Muscle of leg (tissue), 3 donors: ENCODE measurements at regions not wholly inside any gene's neighbourhood (a gene's known extent, or its start where the extent isn't known, plus 50 kb on each side); places are given as distances from the start of the nearest gene placed in this dataset.

Source experiments
- DNase-seq: peaks from one replicate; pipeline ENCODE4 v3.0.0; 2013
- H3K27ac ChIP-seq: one replicate; pipeline ENCODE4 v1.5.1; 2013; ENCODE audit warnings: mild to moderate bottlenecking, low read length, control low read depth
- H3K27me3 ChIP-seq: one replicate; pipeline ENCODE4 v1.6.1; 2013; ENCODE audit warnings: low read length; ENCODE audit not compliant: control insufficient read depth, insufficient read depth
- H3K36me3 ChIP-seq: one replicate; pipeline ENCODE4 v1.6.1; 2013; ENCODE audit warnings: low read length; ENCODE audit not compliant: control insufficient read depth, insufficient read depth
- H3K4me1 ChIP-seq: one replicate; pipeline ENCODE4 v1.6.1; 2013; ENCODE audit warnings: low read length; ENCODE audit not compliant: control insufficient read depth, insufficient read depth
- H3K4me3 ChIP-seq: one replicate; pipeline ENCODE4 v1.5.1; 2013; ENCODE audit warnings: low read length, control low read depth
- H3K9me3 ChIP-seq: replicated peaks from 2 replicates; pipeline ENCODE4 v1.6.1; 2013; ENCODE audit warnings: low read depth, low read length; ENCODE audit not compliant: control insufficient read depth
- WGBS: methylation state at CpG from one replicate; pipeline ENCODE4 v1.1.5; 2013; ENCODE audit warnings: missing lambda C conversion rate; ENCODE audit not compliant: insufficient coverage; 5-methylcytosine and 5-hydroxymethylcytosine counted together

DNA sequence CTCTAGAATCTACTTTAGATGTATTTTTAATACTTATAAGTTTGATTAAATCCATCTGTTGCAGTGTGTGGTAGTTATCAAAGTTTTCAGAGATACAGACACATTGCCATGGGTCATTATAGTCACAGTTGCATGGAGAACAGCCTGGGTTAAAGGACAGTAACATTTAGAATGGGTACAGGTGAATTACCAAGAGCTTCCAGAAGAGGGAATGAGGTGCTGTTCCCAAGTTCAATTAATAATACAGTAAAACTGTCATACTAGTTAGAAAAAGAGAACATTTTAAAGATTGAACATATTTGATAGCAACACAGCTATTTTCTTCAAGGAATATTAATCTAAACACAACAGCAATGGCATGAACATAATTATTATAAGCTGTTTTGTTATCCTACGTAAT lies 322.6 kb upstream of the SLC10A2 start:
- H3K4me3 ChIP-seq = no peak overlapping the region
- no peaks in the 10 kb centered on the region for H3K27me3 ChIP-seq
- H3K36me3 ChIP-seq = no peaks in the 10 kb centered on the region
- H3K27ac ChIP-seq = no peak overlapping the region
- H3K9me3 ChIP-seq = no peaks in the 10 kb centered on the region
- DNase-seq = no peak
- H3K4me1 ChIP-seq = no peaks in the 10 kb centered on the region
- no CpG with 5 or more reads among the region's 1 CpG for WGBS

GRCh38 chr13:103386341-103386740 lies 320.1 kb upstream of the SLC10A2 start:
- Histone ChIP-seq H3K4me3 (no peak overlapping the region), H3K9me3 (peaks cover 2% of the 10 kb centered on the region), H3K27me3 (no peaks in the 10 kb centered on the region), H3K4me1 (no peaks in the 10 kb centered on the region), H3K36me3 (no peaks in the 10 kb centered on the region), H3K27ac (no peak overlapping the region)
- WGBS = 54% methylated on average over 2 of the region's 3 CpGs
- DNase-seq = peak; percentile 56

DNA sequence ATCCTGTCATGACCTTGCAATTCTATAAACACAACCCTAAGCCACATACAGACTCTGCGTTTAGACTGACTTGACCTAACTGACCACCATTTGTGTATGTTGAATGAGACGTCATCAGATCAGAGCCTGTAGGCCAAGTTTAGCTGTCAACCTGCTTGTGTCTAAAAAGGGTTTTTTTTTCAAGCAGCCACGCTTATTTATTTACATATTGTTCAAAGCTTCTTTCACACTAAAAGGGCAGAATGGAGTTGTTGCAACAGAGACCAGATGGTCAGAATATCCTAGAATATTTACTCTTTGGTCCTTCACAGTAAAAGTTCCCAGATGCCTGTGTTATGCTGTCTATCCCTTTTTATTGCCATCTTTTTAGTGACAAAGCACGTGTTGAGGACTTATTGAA lies 307.7 kb upstream of the SLC10A2 start:
- no peak overlapping the region for H3K4me3 ChIP-seq
- H3K9me3 ChIP-seq = no peaks in the 10 kb centered on the region
- no CpG with 5 or more reads among the region's 4 CpGs for WGBS
- H3K27ac ChIP-seq = no peak overlapping the region
- no peaks in the 10 kb centered on the region for H3K36me3 ChIP-seq
- no peak for DNase-seq
- no peaks in the 10 kb centered on the region for H3K27me3 ChIP-seq
- H3K4me1 ChIP-seq = no peaks in the 10 kb centered on the region

DNA sequence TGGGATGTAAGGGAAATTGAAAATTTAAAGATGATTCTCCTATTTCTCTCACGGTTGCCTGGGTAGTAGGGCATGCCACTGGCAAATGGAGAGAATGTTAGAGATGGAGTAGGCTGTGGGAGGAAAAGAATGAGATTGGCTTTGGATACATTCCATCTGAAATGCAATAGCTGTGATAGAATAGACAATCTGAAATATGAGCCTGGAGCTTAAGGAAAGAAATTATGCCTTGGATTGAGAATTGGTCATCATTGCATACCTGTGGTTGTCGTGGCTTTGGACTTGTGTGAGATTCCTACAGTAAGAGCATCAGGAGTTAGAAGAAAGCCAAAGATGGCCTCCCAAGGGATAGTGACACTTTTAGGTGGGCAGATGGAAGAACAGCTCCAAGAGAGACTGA lies 305.1 kb upstream of the SLC10A2 start:
- H3K27ac ChIP-seq = no peak overlapping the region
- 70% methylated on average over 2 of the region's 2 CpGs for WGBS
- no peak for DNase-seq
- H3K4me3 ChIP-seq = no peak overlapping the region
- no peaks in the 10 kb centered on the region for H3K27me3 ChIP-seq
- no peaks in the 10 kb centered on the region for H3K9me3 ChIP-seq
- no peaks in the 10 kb centered on the region for H3K4me1 ChIP-seq
- H3K36me3 ChIP-seq = no peaks in the 10 kb centered on the region

DNA sequence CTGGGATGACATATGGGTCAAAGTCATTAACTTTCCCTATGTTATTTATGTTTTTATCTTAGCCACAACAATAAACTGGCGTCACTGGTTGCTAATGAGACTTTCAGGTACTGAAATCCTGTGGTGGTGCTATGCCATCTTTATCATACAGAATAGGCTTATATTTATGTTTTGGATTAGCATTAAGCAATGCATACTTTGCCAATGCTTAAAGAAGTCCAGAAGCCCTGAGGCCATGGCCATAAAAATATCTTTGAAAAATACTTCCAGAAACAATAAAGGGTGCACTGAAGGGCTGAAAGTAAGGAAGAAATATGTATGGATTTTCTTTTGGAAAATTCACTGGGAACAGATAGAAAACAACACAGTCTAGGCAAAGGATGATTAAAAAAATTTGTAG lies 304.6 kb upstream of the SLC10A2 start:
- Histone ChIP-seq H3K4me3 (no peak overlapping the region), H3K4me1 (no peaks in the 10 kb centered on the region), H3K27ac (no peak overlapping the region), H3K9me3 (no peaks in the 10 kb centered on the region), H3K36me3 (no peaks in the 10 kb centered on the region), H3K27me3 (no peaks in the 10 kb centered on the region)
- no CpG with 5 or more reads among the region's 1 CpG for WGBS
- no peak for DNase-seq

DNA sequence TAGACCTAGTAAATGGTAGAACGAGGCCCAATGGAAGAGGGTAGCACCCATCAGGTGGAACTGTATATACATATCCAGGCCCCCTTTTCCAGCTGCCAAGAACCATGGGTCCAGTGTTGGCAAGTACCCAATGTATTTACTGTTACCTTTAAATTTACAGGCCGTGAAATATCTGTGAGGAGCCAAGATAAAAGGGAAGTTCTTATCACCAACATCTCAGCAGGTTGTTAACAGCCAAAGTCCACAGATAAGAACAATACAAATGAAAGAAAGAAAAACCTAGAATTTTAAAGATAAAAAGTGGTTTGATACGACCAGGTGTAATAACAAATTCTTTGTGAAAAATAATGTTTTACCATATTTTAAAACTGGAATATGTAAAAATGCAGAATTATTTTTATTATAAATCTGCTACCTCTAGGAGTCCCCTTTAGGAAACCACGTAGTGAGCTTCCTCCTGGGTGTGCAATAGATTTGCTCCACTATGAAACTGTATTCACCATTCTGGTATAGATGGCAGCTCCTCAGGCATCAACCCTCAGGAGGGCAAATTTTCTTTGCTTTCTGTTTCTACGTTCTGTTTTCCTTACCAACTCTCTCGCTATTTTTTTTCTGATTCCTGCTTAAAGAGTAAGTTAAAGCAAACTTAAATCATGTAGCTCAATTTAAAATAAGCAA lies 292.2 kb upstream of the SLC10A2 start:
- H3K36me3 ChIP-seq = no peaks in the 10 kb centered on the region
- no peaks in the 10 kb centered on the region for H3K4me1 ChIP-seq
- WGBS = 60% methylated on average over 1 of the region's 6 CpGs
- no peaks in the 10 kb centered on the region for H3K27me3 ChIP-seq
- no peak for DNase-seq
- H3K27ac ChIP-seq = no peak overlapping the region
- no peaks in the 10 kb centered on the region for H3K9me3 ChIP-seq
- H3K4me3 ChIP-seq = no peak overlapping the region

- Histone ChIP-seq H3K27ac (no peak overlapping the region), H3K36me3 (no peaks in the 10 kb centered on the region), H3K27me3 (no peaks in the 10 kb centered on the region), H3K4me3 (no peak overlapping the region), H3K4me1 (peaks cover under 1% of the 10 kb centered on the region), H3K9me3 (no peaks in the 10 kb centered on the region)
- DNase-seq = no peak
- WGBS = 40% methylated on average over 1 of the region's 6 CpGs
Observed at GRCh38 chr13:103356226-103356864, 290.1 kb upstream of the SLC10A2 start.

GRCh38 chr13:103354171-103354570 lies 288.0 kb upstream of the SLC10A2 start:
- Histone ChIP-seq H3K4me1 (peaks cover 10% of the 10 kb centered on the region), H3K27me3 (no peaks in the 10 kb centered on the region), H3K9me3 (no peaks in the 10 kb centered on the region), H3K36me3 (no peaks in the 10 kb centered on the region), H3K4me3 (no peak overlapping the region), H3K27ac (no peak overlapping the region)
- peak; percentile 23 for DNase-seq
- 37% methylated on average over 2 of the region's 2 CpGs for WGBS

GRCh38 chr13:103351035-103351828 lies 285.0 kb upstream of the SLC10A2 start:
- 37% methylated on average over 5 of the region's 10 CpGs for WGBS
- Histone ChIP-seq H3K27ac (no peak overlapping the region), H3K36me3 (no peaks in the 10 kb centered on the region), H3K4me3 (no peak overlapping the region), H3K4me1 (peaks cover 12% of the 10 kb centered on the region), H3K9me3 (no peaks in the 10 kb centered on the region), H3K27me3 (no peaks in the 10 kb centered on the region)
- peak; percentile 42 for DNase-seq

DNA sequence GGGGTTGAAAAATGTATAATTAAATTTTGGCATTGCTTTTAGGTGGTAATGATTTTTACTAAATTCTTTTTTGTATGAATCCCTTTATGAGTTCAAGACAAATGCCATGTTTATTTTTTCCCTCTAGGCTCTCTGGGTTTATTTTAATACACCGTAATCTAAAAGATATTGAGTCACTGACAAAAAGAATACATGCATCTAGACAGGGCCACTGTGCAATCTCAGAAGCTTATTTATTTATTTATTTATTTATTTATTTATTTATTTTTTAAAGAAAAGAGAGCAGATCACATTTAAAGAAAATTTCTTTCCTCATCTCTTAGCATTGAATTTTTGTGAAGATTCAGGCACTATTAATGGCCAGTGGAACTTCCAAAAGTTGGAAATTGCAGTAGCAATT lies 283.9 kb upstream of the SLC10A2 start:
- Histone ChIP-seq H3K27ac (no peak overlapping the region), H3K9me3 (no peaks in the 10 kb centered on the region)
- no CpG with 5 or more reads among the region's 1 CpG for WGBS

More for the DNA sequence above, 283.9 kb upstream of the SLC10A2 start:
- H3K27me3 ChIP-seq = no peaks in the 10 kb centered on the region
- no peak overlapping the region for H3K4me3 ChIP-seq
- peaks cover 12% of the 10 kb centered on the region for H3K4me1 ChIP-seq
- no peak for DNase-seq
- no peaks in the 10 kb centered on the region for H3K36me3 ChIP-seq
